PC-3 (cell line): ENCODE measurements at regions not wholly inside any gene's neighbourhood (a gene's known extent, or its start where the extent isn't known, plus 50 kb on each side); places are given as distances from the start of the nearest gene placed in this dataset.

ENCODE experiments used
- CTCF ChIP-seq: fragments of 300-600 bp; sonication (generic); conservative IDR thresholded peaks from 2 replicates; pipeline ENCODE4 v1.5.1; 2017; ENCODE audit warnings: antibody characterized with exemption, low read depth, mild to moderate bottlenecking, low read length
- EZH2phosphoT487 ChIP-seq: fragments of 300-600 bp; sonication (generic); IDR thresholded peaks from 2 replicates; pipeline ENCODE4 v1.6.1; 2018; ENCODE audit warnings: mild to moderate bottlenecking, antibody characterized with exemption, low read length, borderline replicate concordance

GRCh38 chr2:188713961-188714360 is 260.2 kb upstream of the COL3A1 start:
- TF ChIP-seq CTCF: no peak
- no peak for TF ChIP-seq EZH2phosphoT487
